Spleen (tissue), 7 donors: ENCODE measurements at regions not wholly inside any gene's neighbourhood (a gene's known extent, or its start where the extent isn't known, plus 50 kb on each side); places are given as distances from the start of the nearest gene placed in this dataset.

ENCODE experiments used
- POLR2AphosphoS5 ChIP-seq, 3 donors: sonication (generic); formaldehyde crosslinking; IDR thresholded peaks; one replicate each; pipeline ENCODE4 v1.5.1; 2017; ENCODE audit warnings: antibody characterized with exemption in 3 of 3
- TF ChIP-seq, protein P1 (sequence below), 11 experiments: fragments of 200-600 bp in 7 of 11; fragments of 450-650 bp in 4 of 11; sonication (generic) in 4 of 11; IDR thresholded peaks in 8 of 11; conservative IDR thresholded peaks in 3 of 11; 1 replicate in 7 of 11; 2 replicates in 4 of 11; pipeline versions ENCODE4 v1.4.0 to v1.8.0; 2016 to 2021; ENCODE audit warnings: antibody characterized with exemption in 11 of 11, inconsistent platforms in 4 of 11, mild to moderate bottlenecking in 1 of 11
- donor health status: DM: no; HTN: no; CAD: no; lungs with moderate emphysema.
- donor health status: DM: no; HTN: no; CAD: no.
- donor health status: DM: no; HTN: no; CAD: no.

DNA sequence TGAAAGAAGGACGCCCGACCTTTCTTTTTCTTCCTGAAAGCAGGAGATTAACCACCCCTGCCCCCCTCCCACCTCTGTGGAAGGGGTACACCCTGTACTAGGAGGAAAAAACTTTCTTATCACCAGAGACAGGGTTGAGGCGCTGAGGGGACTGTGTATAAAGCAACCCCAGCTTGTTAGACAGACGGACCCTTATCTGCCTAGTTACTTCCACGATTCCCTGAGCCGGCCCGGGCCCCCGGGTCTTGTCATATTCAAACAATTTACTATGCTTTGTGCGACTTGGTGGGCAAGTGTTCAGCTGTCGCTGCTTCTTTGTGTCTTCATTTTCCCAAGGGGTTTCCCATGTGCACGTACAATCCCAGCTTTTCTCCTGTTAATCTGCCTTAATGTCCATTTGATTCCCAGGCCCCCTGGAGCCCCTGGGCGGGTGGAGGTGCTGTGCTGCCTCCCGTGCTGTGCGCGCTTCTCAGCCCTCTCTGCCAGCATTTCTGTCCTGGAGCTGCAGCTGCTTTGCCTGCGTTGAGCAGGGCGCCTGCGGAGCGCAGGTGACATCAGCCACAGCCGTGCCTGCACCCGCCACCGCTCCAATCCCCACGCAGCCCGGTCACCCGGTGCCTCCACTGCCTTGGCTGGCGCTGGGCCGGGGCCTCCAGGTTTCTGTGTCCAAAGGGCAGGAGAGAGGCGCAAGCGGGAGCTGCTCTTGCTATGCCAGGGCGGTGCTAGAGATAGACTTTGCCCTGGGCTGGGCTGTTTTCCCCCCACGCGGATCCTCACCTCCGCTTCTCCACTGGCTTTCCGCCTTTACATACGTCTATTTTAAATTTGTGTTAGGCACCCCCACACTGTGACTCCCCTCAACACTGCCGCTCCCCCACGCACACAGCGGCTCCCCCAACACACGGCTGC lies 96.2 kb downstream of the TTLL2 start:
- TF ChIP-seq, protein P1, sequence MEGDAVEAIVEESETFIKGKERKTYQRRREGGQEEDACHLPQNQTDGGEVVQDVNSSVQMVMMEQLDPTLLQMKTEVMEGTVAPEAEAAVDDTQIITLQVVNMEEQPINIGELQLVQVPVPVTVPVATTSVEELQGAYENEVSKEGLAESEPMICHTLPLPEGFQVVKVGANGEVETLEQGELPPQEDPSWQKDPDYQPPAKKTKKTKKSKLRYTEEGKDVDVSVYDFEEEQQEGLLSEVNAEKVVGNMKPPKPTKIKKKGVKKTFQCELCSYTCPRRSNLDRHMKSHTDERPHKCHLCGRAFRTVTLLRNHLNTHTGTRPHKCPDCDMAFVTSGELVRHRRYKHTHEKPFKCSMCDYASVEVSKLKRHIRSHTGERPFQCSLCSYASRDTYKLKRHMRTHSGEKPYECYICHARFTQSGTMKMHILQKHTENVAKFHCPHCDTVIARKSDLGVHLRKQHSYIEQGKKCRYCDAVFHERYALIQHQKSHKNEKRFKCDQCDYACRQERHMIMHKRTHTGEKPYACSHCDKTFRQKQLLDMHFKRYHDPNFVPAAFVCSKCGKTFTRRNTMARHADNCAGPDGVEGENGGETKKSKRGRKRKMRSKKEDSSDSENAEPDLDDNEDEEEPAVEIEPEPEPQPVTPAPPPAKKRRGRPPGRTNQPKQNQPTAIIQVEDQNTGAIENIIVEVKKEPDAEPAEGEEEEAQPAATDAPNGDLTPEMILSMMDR (IDR thresholded peaks at IDR 0.05 in 8 of 11, conservative IDR thresholded peaks at IDR 0.05 in 3 of 11), result no peak
- no peak for TF ChIP-seq POLR2AphosphoS5 (IDR thresholded peaks at IDR 0.05)
